Right lobe of liver (tissue), 6 donors: ENCODE measurements at regions not wholly inside any gene's neighbourhood (a gene's known extent, or its start where the extent isn't known, plus 50 kb on each side); places are given as distances from the start of the nearest gene placed in this dataset.
"Not testable (repeated sequence)": the region's sequence is repeated elsewhere in the genome, so short reads cannot be mapped to it uniquely, and the experiment has no call there.

ENCODE experiments used
- ATAC-seq, 4 donors: fragments of 200-7000 bp; cut with Tn5 transposase; one replicate each; pipeline ENCODE4 v1.9.1; 2020; ENCODE audit warnings: mild to moderate bottlenecking in 4 of 4, moderate library complexity in 4 of 4
- DNase-seq, 3 donors: peaks; one replicate each; pipeline ENCODE4 v3.0.0-alpha.2; 2020
- H3K27ac ChIP-seq, 3 donors: fragments of 200-600 bp; one replicate each; pipeline ENCODE4 v1.8.0; 2022
- H3K27me3 ChIP-seq, 2 donors: fragments of 200-600 bp; one replicate each; pipeline ENCODE4 v1.8.0; 2022
- H3K36me3 ChIP-seq, 4 donors: fragments of 200-600 bp; sonication (generic) in 1 of 4; one replicate each; pipeline versions ENCODE4 v1.5.1 to v1.8.0; 2017 to 2022; ENCODE audit warnings: control low read depth in 1 of 4
- H3K4me1 ChIP-seq, 4 donors: fragments of 200-600 bp; sonication (generic) in 1 of 4; one replicate each; pipeline versions ENCODE4 v1.5.1 to v1.8.0; 2017 to 2022; ENCODE audit warnings: control low read depth in 1 of 4
- H3K4me3 ChIP-seq, 3 donors: fragments of 200-600 bp; one replicate each; pipeline ENCODE4 v1.8.0; 2022
- H3K9me3 ChIP-seq, 4 donors: fragments of 200-600 bp; sonication (generic) in 1 of 4; one replicate each; pipeline versions ENCODE4 v1.5.1 to v1.8.0; 2017 to 2022; ENCODE audit warnings: control low read depth in 1 of 4
- CTCF ChIP-seq, 4 donors: fragments of 200-600 bp in 3 of 4; fragments of 450-650 bp in 1 of 4; IDR thresholded peaks; one replicate each; pipeline versions ENCODE4 v1.5.1 to v1.8.0; 2016 to 2022; ENCODE audit warnings: antibody characterized with exemption in 4 of 4, mild to moderate bottlenecking in 2 of 4
- POLR2A ChIP-seq: fragments of 450-650 bp; IDR thresholded peaks from one replicate; pipeline ENCODE4 v1.6.1; 2017; ENCODE audit warnings: antibody characterized with exemption, mild to moderate bottlenecking
- WGBS: methylation state at CpG from one replicate; pipeline ENCODE4 v1.1.6; 2018; ENCODE audit warnings: low coverage, low lambda C conversion rate; ENCODE audit not compliant: insufficient coverage; ENCODE audit errors: missing lambda C conversion rate; 5-methylcytosine and 5-hydroxymethylcytosine counted together
- intact Hi-C, 2 donors: fragments of 100-400 bp; cut with DNase I; formaldehyde crosslinking; loops; one replicate each; pipeline versions ENCODE4 v1.11.2 to v1.14.1; 2022
- donor health status: DM: no; HTN: yes; CAD: no.
- donor health status: DM: no; HTN: no; CAD: no.
- donor health status: DM: no; HTN: no; CAD: no.
- donor health status: DM: no; HTN: yes; CAD: no.
- donor health status: DM: no; HTN: yes; CAD: no.

DNA sequence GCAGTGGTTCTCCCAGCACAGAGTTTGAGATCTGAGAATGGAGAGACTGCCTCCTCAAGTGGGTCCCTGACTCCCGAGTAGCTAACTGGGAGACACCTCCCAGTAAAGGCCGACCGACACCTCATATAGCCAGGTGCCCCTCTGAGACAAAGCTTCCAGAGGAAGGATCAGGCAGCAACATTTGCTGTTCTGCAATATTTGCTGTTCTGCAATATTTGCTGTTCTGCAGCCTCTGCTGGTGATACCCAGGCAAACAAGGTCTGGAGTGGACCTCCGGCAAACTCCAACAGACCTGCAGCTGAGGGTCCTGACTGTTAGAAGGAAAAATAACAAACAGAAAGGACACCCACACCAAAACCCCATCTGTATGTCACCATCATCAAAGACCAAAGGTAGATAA lies 560.2 kb downstream of the SOX5 start:
- H3K36me3 ChIP-seq, intact Hi-C loops, H3K27me3 ChIP-seq, DNase-seq, H3K9me3 ChIP-seq, H3K4me1 ChIP-seq, H3K27ac ChIP-seq, H3K4me3 ChIP-seq: not testable (repeated sequence)
- WGBS: 18% methylated on average over 4 of the region's 4 CpGs
- peak in 1 of 4 donors; percentile 74 for ATAC-seq
- TF ChIP-seq CTCF (IDR thresholded peaks at IDR 0.05): peak in 1 of 4 donors; percentile 25

GRCh38 chr12:23399402-23399933 lies 550.0 kb downstream of the SOX5 start:
- DNase-seq (no peak), ATAC-seq (no peak)

GRCh38 chr12:23415180-23415579 lies 534.3 kb downstream of the SOX5 start:
- peak in 1 of 4 donors; percentile 42 for ATAC-seq
- no peaks in the 10 kb centered on the region for H3K4me1 ChIP-seq
- 32% methylated on average over 3 of the region's 3 CpGs for WGBS
- no peaks in the 10 kb centered on the region for H3K9me3 ChIP-seq
- no peak overlapping the region for H3K27ac ChIP-seq
- no peak overlapping the region for H3K4me3 ChIP-seq
- intact Hi-C loops: no loop called here
- no peaks in the 10 kb centered on the region for H3K36me3 ChIP-seq
- no peaks in the 10 kb centered on the region for H3K27me3 ChIP-seq
- DNase-seq: no peak
- no peak for TF ChIP-seq POLR2A
- TF ChIP-seq CTCF (IDR thresholded peaks at IDR 0.05): no peak

More at GRCh38 chr12:23399402-23399933, 550.0 kb downstream of the SOX5 start:
- intact Hi-C loops: no loop called here
- no peaks in the 10 kb centered on the region for H3K9me3 ChIP-seq
- H3K4me1 ChIP-seq: no peaks in the 10 kb centered on the region
- no peaks in the 10 kb centered on the region for H3K36me3 ChIP-seq
- 43% methylated on average over 2 of the region's 2 CpGs for WGBS
- no peak for TF ChIP-seq CTCF (IDR thresholded peaks at IDR 0.05)
- TF ChIP-seq POLR2A: no peak
- no peak overlapping the region for H3K27ac ChIP-seq
- no peaks in the 10 kb centered on the region for H3K27me3 ChIP-seq
- no peak overlapping the region for H3K4me3 ChIP-seq

DNA sequence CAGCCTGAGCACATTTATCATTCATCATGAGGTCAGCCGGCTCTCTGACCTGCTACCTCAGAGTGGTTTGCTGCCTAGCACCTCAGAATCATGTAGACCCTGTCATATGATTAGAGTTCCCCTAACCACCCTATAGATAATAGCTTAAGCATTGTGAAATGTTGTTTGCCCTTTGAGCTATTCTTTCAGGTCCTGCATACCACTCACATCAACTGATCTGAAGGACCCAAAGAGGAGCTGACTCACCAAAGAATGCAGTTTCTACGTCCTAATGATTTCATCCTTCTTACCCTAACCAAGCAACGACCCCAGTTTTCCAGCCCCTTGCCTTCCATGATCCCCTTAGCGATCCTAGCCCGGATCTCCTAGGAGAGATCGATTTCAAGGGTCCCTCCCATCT lies 527.9 kb downstream of the SOX5 start:
- intact Hi-C loops: no loop called here
- ATAC-seq: no peak
- Histone ChIP-seq H3K27ac (no peak overlapping the region), H3K9me3 (no peaks in the 10 kb centered on the region), H3K4me1 (no peaks in the 10 kb centered on the region), H3K4me3 (no peak overlapping the region), H3K36me3 (no peaks in the 10 kb centered on the region), H3K27me3 (no peaks in the 10 kb centered on the region)
- WGBS: 68% methylated on average over 6 of the region's 6 CpGs
- DNase-seq: no peak
- TF ChIP-seq CTCF (IDR thresholded peaks at IDR 0.05) (no peak), POLR2A (no peak)
